Fibroblast of peridontal ligament (primary cell): ENCODE measurements at regions not wholly inside any gene's neighbourhood (a gene's known extent, or its start where the extent isn't known, plus 50 kb on each side); places are given as distances from the start of the nearest gene placed in this dataset.
"Not testable (repeated sequence)": the region's sequence is repeated elsewhere in the genome, so short reads cannot be mapped to it uniquely, and the experiment has no call there.

ENCODE experiments used
- DNase-seq: peaks from one replicate; pipeline ENCODE4 v3.0.0-alpha.2; 2010; ENCODE audit errors: extremely low read depth

DNA sequence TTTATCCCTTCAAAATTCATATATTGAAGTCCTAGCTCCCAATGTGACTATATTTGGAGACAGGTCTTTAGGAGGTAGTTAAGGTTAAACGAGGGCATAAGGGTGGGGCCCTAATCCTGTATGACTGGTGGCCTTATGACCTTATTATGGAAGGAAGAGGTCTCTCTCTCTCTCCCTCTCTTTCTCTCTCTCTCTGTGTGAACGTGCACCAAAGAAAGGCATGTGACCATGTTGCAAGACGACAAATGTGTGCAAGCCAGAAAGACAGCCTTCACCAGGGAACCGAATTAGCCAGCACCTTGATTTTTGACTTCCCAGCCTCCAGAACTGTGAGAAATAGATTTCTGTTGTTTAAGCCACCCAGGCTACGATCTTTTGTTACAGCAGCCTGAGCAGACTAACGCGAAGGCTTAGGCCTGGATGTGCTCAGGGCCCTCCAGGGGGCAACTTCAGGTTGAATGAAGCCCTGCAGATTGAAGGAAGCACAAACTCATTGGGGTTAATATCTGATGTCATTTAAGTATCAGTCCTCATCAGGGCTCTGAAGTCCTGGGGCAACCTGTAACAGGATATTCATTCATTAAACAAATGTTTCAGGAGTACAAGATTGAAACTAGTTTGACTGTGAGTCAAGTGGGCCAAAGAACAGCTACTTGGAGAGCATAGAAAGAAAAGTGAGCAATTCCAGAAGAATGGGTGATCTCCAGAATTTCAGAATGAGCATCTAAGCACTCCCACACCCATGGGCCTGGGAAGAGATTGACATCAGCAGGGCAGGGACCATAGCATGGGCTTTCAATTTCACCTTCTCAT is 157.4 kb upstream of the TNFAIP3 start:
- DNase-seq, result peak; percentile 80

DNA sequence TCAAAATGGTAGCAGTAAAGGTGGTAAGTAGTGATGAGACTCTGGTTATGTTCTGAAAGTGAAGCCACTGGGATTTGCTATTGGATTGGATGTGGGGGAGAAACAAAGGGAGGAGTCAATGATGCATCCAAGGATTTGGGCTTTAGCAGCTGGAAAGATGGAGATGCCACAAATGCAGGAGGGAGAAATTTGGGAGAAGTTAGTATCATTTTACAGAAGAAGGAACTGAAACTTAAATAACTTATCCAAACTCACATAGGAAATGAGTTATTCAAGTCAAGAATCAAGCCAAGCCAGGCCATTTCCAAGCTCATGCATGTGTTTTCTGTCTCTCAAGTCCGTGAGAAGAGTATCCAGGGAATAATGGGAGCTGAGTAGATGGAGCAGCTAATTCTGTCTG is 155.1 kb upstream of the TNFAIP3 start:
- DNase-seq, result no peak

DNA sequence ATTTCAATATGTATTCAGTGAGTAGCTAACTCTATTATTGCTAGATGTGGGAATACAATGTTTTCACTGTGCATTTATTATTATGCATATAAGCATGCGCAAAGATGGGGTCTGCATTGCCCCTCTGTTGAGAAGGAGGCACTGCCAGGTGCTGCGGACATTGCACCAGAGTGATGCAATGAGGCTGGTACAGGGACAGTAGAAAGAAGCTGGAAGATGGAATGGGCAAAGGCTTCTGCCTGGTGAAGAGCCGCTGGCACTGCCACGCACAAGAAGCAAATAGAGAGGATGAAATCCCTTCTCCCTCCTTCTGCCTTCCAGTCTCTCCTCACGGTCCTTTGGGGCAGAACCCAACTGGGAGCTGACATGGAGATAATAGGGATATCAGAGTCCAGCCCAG is 154.5 kb upstream of the TNFAIP3 start:
- no peak for DNase-seq

DNA sequence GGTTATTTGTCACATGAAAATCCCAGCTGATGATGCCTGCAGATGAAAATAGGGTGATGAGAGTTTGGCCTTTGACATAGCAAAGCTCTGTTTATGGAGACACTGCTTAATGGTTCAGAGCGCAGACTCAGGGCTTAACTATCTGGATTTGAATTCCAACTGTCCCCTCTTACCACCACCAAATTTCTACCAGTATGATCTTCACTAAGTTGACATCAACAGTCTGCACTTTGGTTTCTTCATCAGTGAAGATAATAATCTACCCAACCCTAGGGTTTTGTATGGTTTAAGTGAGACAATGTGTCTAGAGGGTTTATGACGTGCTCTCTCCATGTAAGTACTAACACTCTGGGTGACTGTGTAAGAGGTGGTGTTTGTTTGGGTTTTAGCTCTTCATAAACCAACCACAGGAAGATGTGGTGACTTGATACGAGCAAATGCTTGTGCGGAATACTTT is 151.4 kb upstream of the TNFAIP3 start:
- DNase-seq, result no peak

DNA sequence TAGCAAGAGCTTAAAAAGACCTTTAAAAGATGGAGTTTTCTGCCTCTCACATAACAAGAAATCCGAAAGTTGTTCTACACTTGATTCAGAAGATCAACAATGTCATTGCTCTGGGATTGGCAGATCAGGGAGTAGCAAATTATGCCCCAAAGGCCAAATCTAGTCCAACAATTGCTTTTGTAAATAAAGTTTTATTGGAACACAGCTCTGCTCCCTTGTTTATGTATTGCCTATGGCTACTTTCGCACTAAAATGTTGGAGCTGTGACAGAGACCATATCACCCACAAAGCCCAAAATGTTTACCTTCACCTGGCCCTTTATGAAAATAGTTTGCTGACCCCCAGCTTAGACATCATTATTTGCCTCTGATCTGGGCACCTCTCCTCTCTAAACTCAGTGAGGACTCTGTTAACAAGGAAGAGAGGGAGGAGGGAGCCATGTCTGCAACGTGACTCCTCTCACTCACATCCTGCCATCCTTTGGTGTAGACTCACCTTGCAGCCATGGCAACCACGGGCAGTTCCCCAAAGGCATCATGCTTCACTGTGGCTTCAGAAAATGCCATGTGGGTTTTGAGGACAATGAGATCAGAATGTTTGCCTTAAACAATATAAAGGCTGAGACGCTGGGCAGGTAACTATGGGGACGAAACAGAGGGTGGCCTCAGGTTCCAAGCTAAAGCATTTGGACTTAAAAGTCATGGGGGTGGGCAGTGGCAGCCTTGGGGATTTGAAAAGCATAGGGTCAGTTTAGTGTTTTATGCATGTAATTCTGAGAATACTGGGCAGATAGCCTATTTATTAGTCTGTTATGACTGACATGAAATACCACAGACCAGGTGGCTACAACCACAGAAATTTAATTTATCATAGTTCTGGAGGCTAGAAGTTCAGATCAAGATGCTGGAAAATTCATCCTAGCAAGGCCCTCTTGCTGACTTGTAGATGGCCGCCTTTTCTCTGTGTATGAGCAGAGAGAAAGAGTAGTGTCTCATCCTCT is 149.7 kb upstream of the TNFAIP3 start:
- no peak for DNase-seq

DNA sequence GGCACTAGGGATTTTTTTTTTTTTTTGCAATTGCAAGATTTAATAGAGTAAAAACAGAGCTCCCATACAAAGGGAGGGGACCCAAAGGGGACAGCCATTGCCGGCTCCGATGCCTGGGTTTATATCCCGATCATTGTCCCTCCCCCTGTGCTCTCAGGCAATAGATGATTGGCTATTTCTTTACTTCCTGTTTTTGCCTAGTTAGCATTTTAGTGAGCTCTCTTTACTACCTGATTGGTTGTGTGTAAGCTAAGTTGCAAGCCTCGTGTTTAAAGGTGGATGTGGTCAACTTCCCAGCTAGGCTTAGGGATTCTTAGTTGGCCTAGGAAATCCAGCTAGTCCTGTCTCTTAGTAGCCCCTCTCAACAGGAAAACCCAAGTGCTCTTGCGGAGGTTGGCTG is 148.2 kb upstream of the TNFAIP3 start:
- not testable (repeated sequence) for DNase-seq

DNA sequence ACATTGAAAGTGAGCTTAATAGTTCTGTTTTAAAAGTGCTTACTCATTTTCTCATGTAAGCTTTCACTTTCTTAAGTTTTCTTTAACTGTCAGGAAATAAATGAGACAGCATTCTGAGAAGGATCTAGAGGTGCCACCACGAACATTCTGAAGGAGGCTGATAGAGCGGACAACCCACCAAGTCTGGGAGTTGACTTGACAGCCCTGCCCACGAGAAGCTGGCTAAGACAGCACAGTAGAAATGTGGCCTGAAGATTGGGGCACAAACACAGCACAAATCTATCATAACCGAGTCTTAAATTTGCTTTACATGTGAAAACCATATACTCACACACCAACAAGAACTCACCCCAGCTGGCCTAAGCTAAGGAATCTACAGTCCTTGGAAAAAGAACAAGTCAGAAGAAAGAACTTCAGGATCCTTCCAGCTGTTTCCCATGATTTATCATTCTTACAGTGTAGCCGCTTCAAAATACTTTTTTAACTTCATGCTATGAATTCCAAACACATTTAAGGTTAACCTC is 144.2 kb upstream of the TNFAIP3 start:
- DNase-seq, result no peak

DNA sequence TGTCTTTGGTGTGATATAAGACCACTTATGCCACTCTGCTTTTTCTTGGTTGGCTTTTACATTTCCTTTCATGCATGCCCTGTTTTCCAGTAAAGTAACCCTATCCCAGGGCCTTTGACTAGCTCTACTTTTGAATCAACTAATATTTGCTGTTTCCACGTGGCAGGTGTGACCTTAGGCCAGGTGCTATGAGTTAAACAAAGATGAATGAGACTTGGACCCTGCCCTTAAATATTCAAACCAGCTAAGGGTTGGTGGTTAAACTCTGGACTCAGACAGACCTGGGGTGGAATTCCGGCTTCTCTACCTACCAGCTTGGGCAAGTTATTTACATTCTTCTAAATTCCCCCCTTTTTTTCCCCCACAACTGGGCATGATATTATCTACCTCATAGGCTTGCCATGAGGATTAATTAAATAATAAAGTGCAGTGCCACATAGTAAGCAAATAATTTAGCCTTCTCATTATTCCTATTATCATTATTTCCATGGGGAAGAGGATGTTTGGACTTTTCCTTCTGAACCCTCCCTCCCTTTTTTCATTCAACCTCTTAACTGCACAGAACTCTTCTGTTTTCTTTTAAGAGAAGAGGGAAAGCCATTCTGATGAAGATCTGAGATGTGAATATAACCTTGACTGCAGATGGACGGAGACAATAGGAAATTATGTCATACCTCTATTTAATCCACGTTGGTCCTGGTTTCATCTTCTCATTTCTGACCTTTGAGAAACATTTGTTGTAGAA is 143.6 kb upstream of the TNFAIP3 start:
- no peak for DNase-seq

DNA sequence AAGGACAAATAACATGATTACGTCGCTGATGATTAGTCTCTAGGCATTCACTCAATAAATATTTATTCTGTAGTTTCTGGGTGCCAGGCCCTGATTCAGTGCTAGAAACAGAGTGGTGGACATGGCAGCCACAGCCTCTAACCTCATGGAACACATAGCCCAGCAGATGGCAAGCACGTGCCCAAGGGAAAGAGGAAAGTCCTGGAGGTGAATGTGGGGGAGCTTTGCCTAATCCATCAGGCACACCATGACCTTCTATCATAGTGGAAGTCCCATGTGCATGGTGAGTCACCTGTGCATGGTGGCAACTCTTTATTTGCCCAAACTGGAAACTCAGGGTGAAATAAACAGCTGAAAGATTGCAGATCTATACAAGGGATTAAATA is 143.0 kb upstream of the TNFAIP3 start:
- DNase-seq, result no peak

DNA sequence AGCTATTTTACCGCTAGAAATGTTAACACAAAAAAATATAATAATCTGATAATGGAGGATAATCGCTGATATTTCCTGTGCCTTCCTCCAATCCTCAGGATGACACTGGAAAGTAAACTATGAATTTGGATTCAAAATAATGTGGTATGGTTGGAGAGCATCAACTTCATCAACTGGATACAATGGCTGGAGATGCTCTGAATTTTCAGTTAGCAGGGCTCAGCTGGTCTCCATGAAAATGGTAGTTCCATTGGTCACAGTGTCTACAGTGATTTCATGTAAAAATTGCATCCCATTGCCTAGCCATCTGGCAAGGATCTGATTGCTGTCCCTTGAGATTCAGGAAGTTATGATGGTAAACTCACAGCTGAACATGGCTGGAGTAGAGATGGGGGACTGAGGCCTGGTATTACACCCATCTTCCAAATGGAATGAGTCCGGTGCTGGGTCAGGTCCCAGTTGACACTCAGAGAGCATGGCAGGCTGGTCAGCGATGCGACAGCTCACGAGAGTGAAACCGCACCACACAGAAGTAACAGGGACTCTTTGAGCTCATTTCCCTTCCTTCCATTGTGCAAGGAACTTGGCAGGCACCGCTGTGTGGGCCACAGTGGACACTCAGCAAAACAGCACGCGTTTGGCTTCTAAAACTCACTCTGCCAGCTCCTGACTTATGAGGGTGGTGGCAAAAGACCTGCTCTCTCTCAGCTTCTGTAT is 142.4 kb upstream of the TNFAIP3 start:
- DNase-seq, result no peak

DNA sequence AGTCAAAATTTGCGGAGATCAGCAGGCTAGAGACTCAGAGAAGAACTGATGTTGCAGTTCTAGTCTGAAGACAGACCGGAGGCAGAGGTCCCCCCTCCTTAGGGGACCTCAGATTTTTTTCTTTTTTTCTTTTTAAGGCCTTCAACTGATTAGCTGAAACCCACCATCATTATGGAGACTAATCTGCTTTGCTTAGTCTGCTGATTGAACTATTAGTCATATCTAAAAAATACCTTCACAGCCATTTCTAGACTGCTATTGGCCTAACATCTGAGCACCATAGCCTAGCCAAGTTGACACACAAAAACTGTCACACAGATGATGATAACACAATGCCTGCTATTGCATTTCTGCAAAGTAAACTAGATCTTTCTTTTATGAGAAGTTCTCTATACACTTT is 141.1 kb upstream of the TNFAIP3 start:
- DNase-seq, result no peak

DNA sequence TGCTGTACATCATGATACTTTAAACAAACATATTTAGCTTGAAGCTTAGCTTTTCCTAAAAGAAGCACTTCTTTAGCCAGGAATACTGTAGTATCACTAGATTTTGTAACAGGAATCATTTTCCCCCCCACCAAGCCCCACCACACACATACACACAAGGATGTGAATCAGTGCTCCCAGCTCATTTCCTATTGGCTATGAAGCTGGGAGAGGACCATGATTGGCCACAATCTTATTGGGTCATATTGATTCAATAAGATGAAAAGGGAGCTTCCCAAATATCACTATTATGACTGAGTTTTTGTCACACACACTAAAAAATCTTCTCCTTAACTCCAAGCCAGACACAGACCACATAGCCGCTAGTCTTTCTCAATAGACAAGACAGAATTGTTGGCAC is 140.5 kb upstream of the TNFAIP3 start:
- DNase-seq, result no peak

DNA sequence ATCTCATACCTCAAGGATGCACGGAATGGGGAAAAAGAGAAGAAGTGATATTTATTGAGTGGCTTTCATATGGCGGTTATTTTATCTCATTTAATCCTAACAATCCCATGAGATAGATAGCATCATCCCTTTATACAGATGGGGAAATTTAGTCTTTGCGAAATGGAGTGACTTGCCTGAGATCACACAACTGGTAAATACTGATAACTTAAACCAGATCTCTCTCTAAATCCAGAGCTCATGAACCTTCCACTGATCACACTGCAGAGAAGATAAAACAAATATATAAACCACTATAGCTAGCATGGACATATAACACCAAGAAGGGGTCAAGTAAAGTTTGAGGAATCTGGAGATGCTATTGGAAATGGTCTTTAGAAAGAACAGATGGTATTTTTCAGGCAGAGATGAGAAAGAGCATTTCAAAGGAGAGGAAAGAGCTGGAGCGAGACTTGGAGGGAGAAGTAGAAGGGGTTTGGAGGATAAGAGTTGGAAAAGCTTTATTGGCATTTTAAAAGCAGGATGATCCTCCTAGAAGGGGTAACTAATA is 139.8 kb upstream of the TNFAIP3 start:
- peak; percentile 72 for DNase-seq

DNA sequence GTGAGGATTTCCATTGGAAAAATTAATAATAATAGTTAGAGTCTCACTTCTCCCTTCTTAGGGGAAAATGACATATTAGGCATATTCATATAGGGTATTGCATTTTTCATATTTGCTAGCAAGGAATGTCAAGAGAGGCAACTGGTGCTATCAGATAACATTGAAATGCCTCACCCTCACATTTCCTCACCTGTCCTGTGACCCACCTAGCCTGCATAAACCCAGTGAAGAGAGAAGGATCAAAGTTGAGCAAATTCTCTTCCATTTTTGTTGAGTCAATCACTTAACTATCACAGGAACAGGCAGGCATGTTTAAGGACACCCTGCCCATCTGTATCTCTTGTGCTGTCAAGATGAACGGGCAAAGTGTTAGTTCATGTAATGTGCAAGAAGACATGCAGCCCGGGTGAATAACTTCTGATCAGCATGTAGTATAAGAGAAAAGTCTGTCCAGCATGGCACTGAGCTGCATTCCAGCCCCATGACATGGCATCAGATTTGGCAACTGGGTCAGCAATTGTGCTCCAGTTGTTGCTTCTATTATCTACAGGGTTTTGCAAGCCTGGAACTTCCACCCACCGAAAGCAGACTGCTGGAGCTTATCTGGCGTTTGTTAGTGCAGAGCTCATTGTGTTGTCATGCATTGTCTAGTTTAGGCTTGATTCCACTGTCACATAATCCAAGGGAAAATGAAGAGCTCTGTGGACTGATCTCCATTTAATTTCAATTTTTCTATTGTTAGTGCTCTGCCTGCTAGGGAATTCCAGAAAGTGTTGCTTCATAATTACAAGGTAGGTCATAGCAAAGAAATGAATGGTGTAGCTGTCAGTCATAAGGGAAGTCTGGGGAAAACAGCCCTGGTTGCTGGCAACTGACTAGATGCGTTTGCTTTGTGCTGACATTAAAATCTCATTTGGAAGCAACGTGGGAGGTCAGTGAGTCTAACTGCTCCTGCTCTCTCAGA is 138.4 kb upstream of the TNFAIP3 start:
- peak; percentile 94 for DNase-seq

DNA sequence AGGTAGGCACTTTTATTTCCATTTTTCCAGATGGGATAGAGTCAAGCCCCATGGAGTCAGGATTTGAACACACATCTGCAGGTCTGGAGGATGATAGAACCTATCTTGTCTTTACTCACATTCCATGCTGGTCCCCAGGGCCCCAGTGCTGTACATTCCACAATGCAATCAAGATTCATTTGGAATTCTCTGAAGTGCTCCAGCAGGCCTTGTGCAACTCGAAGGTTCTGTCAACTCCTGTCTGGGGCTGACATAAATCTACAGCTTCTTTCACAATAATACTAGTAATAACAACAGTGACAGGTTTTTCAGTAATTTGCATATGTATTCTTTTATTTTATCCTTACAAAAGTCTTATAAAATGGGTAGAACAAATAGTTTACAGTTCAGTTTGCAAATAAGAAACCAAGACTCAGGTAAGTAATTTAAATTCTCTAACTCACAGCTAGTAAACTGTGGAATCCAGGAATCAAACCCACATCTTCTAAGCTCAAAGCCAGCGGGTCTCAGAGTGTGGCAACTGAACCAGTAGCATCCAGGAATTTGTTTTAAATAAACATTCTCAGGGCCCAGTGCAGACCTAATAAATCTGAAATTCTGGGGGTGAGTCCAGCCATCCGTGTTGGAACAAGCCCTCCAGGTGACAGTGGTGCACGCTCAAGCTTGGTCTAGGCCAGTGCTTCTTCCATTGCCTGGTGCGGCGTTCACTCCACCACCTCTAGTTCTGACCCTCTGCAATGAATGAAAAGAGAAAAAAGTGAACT is 137.0 kb upstream of the TNFAIP3 start:
- DNase-seq, result no peak

DNA sequence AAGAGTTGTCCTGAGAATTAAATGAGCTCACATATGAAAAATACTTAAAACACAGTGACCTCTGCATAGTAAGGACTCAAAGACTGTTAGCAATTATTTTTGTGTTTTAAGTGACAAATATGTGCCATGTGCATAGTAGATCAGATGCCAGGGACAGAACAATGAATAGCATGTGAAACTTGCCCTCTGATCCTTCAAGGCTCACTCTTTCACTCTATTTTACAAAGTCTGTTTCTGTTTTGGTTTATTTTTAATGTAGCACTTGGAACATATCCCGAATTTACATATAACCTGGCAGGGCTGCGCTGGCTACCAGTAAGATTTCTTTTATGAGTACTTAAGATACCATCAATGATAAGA is 135.5 kb upstream of the TNFAIP3 start:
- no peak for DNase-seq

DNA sequence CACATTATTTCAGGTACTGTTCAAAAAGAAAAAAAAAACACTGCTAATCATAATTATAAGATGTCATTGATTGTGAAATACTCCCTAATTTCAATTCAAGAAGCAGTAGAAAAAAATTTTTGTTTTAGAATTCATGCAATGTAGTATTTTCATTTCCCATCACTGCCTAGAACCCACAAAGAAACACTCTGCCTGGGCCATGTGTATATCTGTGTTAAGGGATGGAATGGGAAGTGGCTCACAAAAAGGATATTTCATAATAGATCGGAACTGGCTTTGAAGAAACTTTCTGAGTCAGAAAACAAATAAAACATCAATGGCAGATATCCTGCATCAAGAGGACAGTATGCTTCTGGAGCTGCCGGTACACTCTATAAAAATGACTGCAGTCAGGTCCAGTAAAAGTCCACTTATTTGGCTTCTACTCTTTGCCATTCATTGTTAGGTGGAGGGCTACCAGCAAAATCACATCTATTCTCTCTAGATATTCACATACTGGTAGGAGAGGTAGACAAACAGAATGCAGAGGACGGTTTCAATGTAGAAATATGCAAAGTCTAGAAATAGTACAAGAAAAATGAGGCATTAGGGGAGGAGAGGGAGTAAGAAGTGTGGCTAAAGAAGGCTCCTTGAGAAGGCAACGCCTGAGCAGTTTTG is 135.0 kb upstream of the TNFAIP3 start:
- DNase-seq, result peak; percentile 71

DNA sequence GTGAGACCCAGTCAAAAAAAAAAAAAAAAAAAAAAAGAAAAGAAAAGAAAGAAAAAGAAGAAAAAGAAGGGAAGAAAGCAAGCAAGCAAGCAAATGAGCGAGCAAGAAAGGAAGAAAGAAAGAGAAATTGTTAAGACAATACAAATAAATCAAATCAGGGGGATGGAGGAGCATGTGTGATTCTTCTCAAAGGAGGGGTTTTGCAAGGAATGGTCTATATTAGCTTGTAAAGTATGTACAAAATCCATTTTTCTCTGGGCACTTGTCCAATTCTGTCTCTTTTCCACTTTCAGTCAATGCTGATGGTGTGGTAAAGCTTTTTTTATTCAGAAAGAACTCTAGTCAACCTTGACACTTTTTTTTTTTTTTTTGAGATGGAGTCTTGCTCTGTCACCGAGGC is 133.7 kb upstream of the TNFAIP3 start:
- no peak for DNase-seq
